AG04450 (cell line): ENCODE measurements at regions not wholly inside any gene's neighbourhood (a gene's known extent, or its start where the extent isn't known, plus 50 kb on each side); places are given as distances from the start of the nearest gene placed in this dataset.
"Not testable (repeated sequence)": the region's sequence is repeated elsewhere in the genome, so short reads cannot be mapped to it uniquely, and the experiment has no call there.

Experiments
- CTCF ChIA-PET: fragments of 300-600, 350-600 bp; formaldehyde crosslinking; extraction: SDS; loops from one replicate; lab custom pipeline; 2022; ENCODE audit warnings: antibody characterized with exemption, inconsistent platforms; lab: Charles Lee
- POLR2A ChIA-PET: fragments of 350-600 bp; formaldehyde crosslinking; extraction: SDS; loops from one replicate; lab custom pipeline; 2021; ENCODE audit warnings: antibody characterized with exemption, inconsistent platforms; lab: Yijun Ruan, JAX
- DNase-seq: peaks from one replicate; pipeline ENCODE4 v3.0.0-alpha.2; 2011; ENCODE audit warnings: low read depth, low spot score
- H3K27ac ChIP-seq: one replicate; pipeline ENCODE4 v1.5.1; 2012; ENCODE audit warnings: low read depth, low read length, control low read depth
- H3K27me3 ChIP-seq: one replicate; pipeline ENCODE4 v1.6.0; 2012; ENCODE audit warnings: low read length; ENCODE audit not compliant: control insufficient read depth, insufficient read depth
- H3K4me3 ChIP-seq: 2 replicates; pipeline ENCODE4 v1.5.1; 2011; ENCODE audit warnings: mild to moderate bottlenecking, low read depth, low read length, control low read depth
- H3K9me3 ChIP-seq: 2 replicates; pipeline ENCODE4 v1.5.1; 2012; ENCODE audit warnings: low read length; ENCODE audit not compliant: control insufficient read depth, insufficient read depth
- TF ChIP-seq, protein P1 (sequence below): IDR thresholded peaks from 2 replicates; pipeline ENCODE4 v1.5.1; 2011; ENCODE audit warnings: low read depth, low read length, control low read depth, inconsistent platforms

DNA sequence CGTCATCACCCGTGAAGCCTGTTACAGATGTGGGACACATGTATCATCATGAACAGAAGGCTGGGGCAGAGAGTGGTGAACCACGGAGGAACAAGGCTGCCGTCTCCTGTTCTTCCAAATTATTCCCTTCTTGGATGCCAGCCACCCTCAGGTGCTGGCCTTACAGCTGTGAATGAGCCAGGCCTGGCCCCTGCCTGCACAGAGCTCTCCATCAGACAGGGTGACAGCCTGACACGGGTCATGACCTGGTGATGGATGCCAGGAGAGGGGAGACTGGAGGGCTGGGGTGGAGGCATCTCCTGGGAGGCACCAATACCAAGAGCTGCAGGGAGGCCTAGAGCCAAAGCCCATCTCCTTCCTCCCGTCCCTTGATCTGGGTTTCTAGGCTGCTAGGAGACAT is 230.0 kb upstream of the C1orf174 start:
- DNase-seq = no peak
- POLR2A ChIA-PET = no interaction called here
- CTCF ChIA-PET = no interaction called here
- no peak overlapping the region for H3K27ac ChIP-seq
- TF ChIP-seq, protein P1, sequence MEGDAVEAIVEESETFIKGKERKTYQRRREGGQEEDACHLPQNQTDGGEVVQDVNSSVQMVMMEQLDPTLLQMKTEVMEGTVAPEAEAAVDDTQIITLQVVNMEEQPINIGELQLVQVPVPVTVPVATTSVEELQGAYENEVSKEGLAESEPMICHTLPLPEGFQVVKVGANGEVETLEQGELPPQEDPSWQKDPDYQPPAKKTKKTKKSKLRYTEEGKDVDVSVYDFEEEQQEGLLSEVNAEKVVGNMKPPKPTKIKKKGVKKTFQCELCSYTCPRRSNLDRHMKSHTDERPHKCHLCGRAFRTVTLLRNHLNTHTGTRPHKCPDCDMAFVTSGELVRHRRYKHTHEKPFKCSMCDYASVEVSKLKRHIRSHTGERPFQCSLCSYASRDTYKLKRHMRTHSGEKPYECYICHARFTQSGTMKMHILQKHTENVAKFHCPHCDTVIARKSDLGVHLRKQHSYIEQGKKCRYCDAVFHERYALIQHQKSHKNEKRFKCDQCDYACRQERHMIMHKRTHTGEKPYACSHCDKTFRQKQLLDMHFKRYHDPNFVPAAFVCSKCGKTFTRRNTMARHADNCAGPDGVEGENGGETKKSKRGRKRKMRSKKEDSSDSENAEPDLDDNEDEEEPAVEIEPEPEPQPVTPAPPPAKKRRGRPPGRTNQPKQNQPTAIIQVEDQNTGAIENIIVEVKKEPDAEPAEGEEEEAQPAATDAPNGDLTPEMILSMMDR = no peak
- H3K4me3 ChIP-seq = no peak overlapping the region
- H3K27me3 ChIP-seq = no peaks in the 10 kb centered on the region
- H3K9me3 ChIP-seq = peaks cover 82% of the 10 kb centered on the region

DNA sequence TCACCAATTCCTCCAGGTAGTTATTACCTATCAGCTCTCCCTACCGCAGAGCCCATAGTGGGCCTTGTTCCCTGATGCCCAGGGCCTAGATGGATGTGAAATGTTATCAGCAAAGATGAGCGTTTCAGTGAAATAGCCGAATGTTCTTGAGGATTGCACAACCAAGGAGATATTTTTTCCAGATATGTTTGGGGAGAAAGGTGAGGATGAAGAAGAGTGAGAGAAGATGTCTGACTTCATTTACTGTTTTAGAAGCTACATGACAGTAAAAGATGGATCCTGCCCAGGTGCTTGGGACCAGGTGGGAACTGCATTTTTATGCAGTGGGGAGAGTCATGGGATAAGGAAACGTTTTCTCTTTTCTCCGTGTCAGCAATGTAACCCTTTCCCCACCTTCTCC is 231.7 kb upstream of the C1orf174 start:
- POLR2A ChIA-PET = no interaction called here
- peaks cover 81% of the 10 kb centered on the region for H3K9me3 ChIP-seq
- no peaks in the 10 kb centered on the region for H3K27me3 ChIP-seq
- CTCF ChIA-PET = no interaction called here
- DNase-seq = no peak
- TF ChIP-seq, protein P1 = no peak
- no peak overlapping the region for H3K27ac ChIP-seq
- H3K4me3 ChIP-seq = no peak overlapping the region

DNA sequence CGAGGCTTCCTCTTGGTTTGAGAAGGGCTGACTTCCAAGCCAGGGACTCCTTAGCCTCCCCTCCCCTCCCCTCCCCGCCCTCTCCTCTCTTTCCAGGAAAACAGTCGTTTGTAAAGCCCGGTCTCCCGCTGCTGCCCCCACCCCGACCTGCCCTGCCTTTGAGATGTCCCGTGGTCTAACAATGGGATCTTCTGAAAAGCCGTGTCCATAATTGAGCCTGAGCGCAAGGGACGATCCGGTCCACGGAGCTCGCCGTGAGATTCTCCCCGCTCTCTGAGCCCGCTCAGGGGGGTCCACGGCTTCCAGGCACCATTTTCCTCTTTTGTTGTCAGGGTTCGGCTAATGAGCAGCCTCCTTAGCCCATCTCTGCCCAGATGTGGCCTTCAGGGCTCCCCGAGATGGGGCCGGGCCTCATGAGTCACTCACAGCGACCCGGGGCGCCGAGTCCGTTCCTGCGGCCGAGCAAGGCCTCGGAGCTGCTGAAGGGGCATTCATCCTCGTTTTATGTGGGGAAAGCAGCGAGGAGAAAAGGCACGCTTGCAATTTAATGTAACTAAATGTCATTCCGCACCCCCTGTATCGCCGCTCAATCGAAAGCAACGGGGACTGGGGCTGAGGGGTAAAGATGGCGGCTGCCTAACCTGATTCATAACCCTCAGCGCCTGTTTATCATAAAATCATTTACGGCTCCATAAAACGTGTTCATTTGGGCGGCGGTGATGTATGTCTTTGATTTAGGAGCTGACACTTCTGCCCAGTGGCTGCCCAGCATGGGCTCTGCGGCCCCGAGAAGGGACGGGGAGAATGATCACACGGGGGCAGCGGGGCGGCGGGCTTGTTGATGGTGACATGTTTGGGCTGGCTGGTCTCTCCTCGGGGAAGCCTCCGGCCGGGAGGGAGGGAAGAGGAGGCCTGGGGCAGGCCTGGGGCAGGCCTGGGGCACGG is 232.6 kb upstream of the C1orf174 start:
- Histone ChIP-seq H3K27ac (no peak overlapping the region), H3K27me3 (no peaks in the 10 kb centered on the region), H3K4me3 (no peak overlapping the region), H3K9me3 (peaks cover 81% of the 10 kb centered on the region)
- ChIA-PET POLR2A (no interaction called here), CTCF (no interaction called here)
- no peak for DNase-seq
- TF ChIP-seq, protein P1 = no peak

DNA sequence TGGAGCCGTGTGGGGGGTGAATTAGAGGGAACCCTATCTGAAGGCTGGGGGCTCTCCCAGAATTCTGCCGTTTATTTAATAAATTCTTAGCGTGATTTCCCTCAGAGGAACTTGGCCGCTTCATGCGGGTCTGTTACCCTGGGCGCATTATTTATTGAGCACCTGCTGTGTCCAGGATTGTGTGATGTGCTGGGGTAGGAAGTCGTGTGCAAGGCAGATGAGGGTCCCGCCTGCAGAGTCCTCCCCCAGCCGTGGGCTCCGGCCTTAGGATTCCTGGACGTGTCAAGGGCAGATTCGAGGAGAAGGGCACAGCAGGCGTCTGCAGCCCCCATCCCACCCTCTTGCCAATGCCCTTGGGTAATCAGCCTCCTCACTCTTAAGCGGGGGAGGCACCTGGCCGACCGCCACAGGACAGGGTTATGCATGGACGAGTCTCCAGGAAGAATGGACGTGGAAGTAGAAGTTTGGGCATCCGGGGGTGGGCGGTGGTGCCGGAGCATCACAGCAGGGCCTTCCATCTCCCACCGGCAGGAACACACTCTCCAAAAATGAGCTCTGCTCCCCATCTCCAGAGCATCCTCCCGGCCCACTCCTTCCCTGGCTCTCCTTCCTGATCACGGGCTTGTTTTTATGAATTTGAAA is 233.3 kb upstream of the C1orf174 start:
- no peak overlapping the region for H3K27ac ChIP-seq
- H3K9me3 ChIP-seq = peaks cover 81% of the 10 kb centered on the region
- no peak overlapping the region for H3K4me3 ChIP-seq
- TF ChIP-seq, protein P1 = no peak
- ChIA-PET POLR2A (no interaction called here), CTCF (no interaction called here)
- H3K27me3 ChIP-seq = no peaks in the 10 kb centered on the region
- no peak for DNase-seq

DNA sequence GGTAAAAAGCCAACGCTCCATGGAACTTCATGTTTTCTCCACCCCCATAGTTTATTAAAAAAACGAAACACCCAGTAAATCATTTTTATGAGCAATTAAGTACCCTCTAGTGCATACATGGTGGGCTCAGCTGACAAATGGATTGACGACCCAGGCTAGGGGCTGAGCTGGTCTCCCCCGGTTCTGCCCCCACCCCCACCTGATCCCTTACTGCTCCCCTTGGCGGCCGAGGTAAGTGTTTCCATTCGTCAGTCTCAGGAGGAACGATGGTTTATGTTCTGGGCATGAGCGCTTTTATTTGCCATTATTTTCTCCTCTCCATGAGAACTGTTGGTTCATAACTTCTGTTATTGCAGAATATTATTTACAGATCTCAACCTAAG is 233.9 kb upstream of the C1orf174 start:
- Histone ChIP-seq H3K4me3 (no peak overlapping the region), H3K27ac (no peak overlapping the region), H3K27me3 (no peaks in the 10 kb centered on the region), H3K9me3 (peaks cover 81% of the 10 kb centered on the region)
- TF ChIP-seq, protein P1 = no peak
- POLR2A ChIA-PET = no interaction called here
- DNase-seq = no peak
- CTCF ChIA-PET = no interaction called here

DNA sequence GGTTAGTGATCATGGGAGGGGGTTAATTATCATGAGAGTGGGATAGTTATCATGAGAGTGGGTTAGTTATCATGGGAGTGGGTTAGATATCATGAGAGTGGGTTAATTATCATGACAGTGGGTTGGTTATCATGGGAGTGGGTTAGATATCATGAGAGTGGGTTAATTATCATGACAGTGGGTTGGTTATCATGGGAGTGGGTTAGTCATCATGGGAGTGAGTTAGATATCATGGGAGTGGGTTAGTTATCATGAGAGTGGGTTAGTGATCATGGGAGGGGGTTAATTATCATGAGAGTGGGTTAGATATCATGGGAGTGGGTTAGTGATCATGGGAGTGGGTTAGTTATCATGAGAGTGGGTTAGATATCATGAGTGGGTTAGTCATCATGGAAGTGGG is 235.8 kb upstream of the C1orf174 start:
- H3K27me3 ChIP-seq, DNase-seq, CTCF ChIA-PET, H3K27ac ChIP-seq, POLR2A ChIA-PET, H3K4me3 ChIP-seq: not testable (repeated sequence)
- H3K9me3 ChIP-seq = peaks cover 82% of the 10 kb centered on the region
